ENCODE measurements at regions not wholly inside any gene's neighbourhood (a gene's known extent, or its start where the extent isn't known, plus 50 kb on each side); places are given as distances from the start of the nearest gene placed in this dataset.

- TF ChIP-seq CTCF (IDR thresholded peaks at IDR 0.05) (no peak), TCF7L2 (IDR thresholded peaks at IDR 0.05; ENCODE audit: low read depth, low read length) (no peak), POLR2AphosphoS5 (IDR thresholded peaks at IDR 0.05; ENCODE audit: low read depth, low read length) (no peak), REST (IDR thresholded peaks at IDR 0.05; ENCODE audit: insufficient read depth in 1 of 2, low read depth in 2 of 2, low read length in 1 of 2) (no peak), SIN3A (IDR thresholded peaks at IDR 0.05; ENCODE audit: borderline replicate concordance, insufficient read depth, low read depth, low read length) (no peak)
Measured at GRCh38 chr11:80584661-80585060, 1143.8 kb upstream of the TENM4 start.

Data from Panc1 (cell line).